ENCODE measurements at regions not wholly inside any gene's neighbourhood (a gene's known extent, or its start where the extent isn't known, plus 50 kb on each side); places are given as distances from the start of the nearest gene placed in this dataset.

DNA sequence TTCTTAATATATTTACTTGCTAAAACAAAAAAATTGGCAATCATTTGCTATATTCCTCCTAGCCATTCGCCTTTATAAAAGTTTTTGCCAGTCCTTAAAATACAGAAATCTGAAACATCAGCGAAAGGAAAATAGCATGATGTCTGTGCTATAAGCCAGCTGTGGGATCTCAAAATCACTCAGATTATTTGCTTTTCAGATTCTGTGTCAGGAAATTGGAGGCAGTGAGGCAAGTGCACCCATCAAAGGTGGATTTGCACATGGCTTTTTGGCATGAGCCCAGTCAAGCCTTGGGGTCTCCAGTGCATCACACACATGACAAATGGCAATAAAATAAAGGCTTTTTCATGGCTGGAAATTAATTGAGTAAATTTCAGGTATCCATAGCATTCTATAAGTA is 196.8 kb upstream of the DAPK1 start:
- no peaks in the 10 kb centered on the region for H3K36me3 ChIP-seq (ENCODE audit: control insufficient read depth in 2 of 2, extremely low read depth in 1 of 2, insufficient read depth in 2 of 2, low read length in 2 of 2)
- BruUV-seq (replicated peaks), result no TSS peak
- no peak overlapping the region for H2AFZ ChIP-seq (ENCODE audit: low read depth, low read length)
- no peaks in the 10 kb centered on the region for H3K4me1 ChIP-seq (ENCODE audit: control insufficient read depth, extremely low read depth, insufficient read depth, low read length)
- POLR2A ChIA-PET, result no interaction called here
- DNase-seq (ENCODE audit: low read depth, low spot score) (no peak), FAIRE-seq (no peak)
- no peaks in the 10 kb centered on the region for H3K9me3 ChIP-seq (replicated peaks; ENCODE audit: control insufficient read depth, insufficient read depth, low read length)
- intact Hi-C loops (cut with micrococcal nuclease) (no loop called here), dilution Hi-C loops (cut with MboI; ENCODE audit: extremely low pct_ligation_motif_present, low sequenced_read_pairs) (no loop called here)
- CTCF ChIA-PET, result no interaction called here
- H4K20me1 ChIP-seq (replicated peaks; ENCODE audit: control insufficient read depth, extremely low read depth, insufficient read depth, low read length), result no peaks in the 10 kb centered on the region
- H3K9me1 ChIP-seq (replicated peaks; ENCODE audit: control insufficient read depth, extremely low read depth, insufficient read depth, low read length), result no peaks in the 10 kb centered on the region
- no peak overlapping the region for H3K4me2 ChIP-seq (ENCODE audit: insufficient read depth, low read length)
- no peaks in the 10 kb centered on the region for H3K79me2 ChIP-seq (ENCODE audit: control insufficient read depth, insufficient read depth, low read length)
- H3K9ac ChIP-seq (replicated peaks; ENCODE audit: extremely low read depth, insufficient read depth, low read length), result no peak overlapping the region
- H3K27me3 ChIP-seq (ENCODE audit: control insufficient read depth in 2 of 2, insufficient read depth in 2 of 2, low read length in 2 of 2), result no peaks in the 10 kb centered on the region
- no peak overlapping the region for H3K27ac ChIP-seq (ENCODE audit: insufficient read depth, low read depth, low read length)
- no peak overlapping the region for H3K4me3 ChIP-seq (replicated peaks in 1 of 3; ENCODE audit: insufficient read depth in 1 of 3, low read depth in 1 of 3, low read length in 3 of 3)
- TF ChIP-seq, protein P1, sequence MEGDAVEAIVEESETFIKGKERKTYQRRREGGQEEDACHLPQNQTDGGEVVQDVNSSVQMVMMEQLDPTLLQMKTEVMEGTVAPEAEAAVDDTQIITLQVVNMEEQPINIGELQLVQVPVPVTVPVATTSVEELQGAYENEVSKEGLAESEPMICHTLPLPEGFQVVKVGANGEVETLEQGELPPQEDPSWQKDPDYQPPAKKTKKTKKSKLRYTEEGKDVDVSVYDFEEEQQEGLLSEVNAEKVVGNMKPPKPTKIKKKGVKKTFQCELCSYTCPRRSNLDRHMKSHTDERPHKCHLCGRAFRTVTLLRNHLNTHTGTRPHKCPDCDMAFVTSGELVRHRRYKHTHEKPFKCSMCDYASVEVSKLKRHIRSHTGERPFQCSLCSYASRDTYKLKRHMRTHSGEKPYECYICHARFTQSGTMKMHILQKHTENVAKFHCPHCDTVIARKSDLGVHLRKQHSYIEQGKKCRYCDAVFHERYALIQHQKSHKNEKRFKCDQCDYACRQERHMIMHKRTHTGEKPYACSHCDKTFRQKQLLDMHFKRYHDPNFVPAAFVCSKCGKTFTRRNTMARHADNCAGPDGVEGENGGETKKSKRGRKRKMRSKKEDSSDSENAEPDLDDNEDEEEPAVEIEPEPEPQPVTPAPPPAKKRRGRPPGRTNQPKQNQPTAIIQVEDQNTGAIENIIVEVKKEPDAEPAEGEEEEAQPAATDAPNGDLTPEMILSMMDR (IDR thresholded peaks at IDR 0.05; ENCODE audit: extremely low read depth in 1 of 2, insufficient read depth in 1 of 2, low read depth in 1 of 2, low read length in 2 of 2), result no peak
- TF ChIP-seq JUN (IDR thresholded peaks at IDR 0.05; ENCODE audit: borderline replicate concordance, insufficient read depth, insufficient read length, low read depth) (no peak), POLR2A (IDR thresholded peaks at IDR 0.05; ENCODE audit: low read depth, low read length) (no peak), POLR2AphosphoS5 (IDR thresholded peaks at IDR 0.05; ENCODE audit: insufficient read depth, low read depth, low read length) (no peak), EZH2 (IDR thresholded peaks at IDR 0.05; ENCODE audit: borderline replicate concordance, low read depth, low read length, severe bottlenecking) (no peak), GATA2 (IDR thresholded peaks at IDR 0.05; ENCODE audit: insufficient read depth, insufficient read length, low read depth, low read length) (no peak), MYC (IDR thresholded peaks at IDR 0.05; ENCODE audit: low read depth, low read length) (no peak), FOS (IDR thresholded peaks at IDR 0.05; ENCODE audit: borderline replicate concordance, insufficient read depth, low read length) (no peak)
- TF ChIP-seq, protein P2, sequence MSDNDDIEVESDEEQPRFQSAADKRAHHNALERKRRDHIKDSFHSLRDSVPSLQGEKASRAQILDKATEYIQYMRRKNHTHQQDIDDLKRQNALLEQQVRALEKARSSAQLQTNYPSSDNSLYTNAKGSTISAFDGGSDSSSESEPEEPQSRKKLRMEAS (IDR thresholded peaks at IDR 0.05; ENCODE audit: insufficient read depth, insufficient read length), result no peak

Measured in endothelial cell of umbilical vein (primary cell).